Astrocyte of the cerebellum (primary cell): ENCODE measurements at regions not wholly inside any gene's neighbourhood (a gene's known extent, or its start where the extent isn't known, plus 50 kb on each side); places are given as distances from the start of the nearest gene placed in this dataset.

ENCODE experiments used
- DNase-seq: peaks from one replicate; pipeline ENCODE4 v3.0.0-alpha.2; 2011; ENCODE audit warnings: low read depth
- H3K4me3 ChIP-seq: 2 replicates; pipeline ENCODE4 v1.5.1; 2011; ENCODE audit warnings: mild to moderate bottlenecking, low read depth, low read length, moderate library complexity
- in situ Hi-C: cut with HindIII; loops from 2 replicates; pipeline ENCODE4 v1.10.0; 2017; ENCODE audit warnings: low sequenced_read_pairs
- TF ChIP-seq, protein P1 (sequence below): IDR thresholded peaks from 2 replicates; pipeline ENCODE4 v1.5.1; 2012; ENCODE audit warnings: low read length, low read depth, moderate library complexity, mild to moderate bottlenecking; ENCODE audit errors: missing control alignments

DNA sequence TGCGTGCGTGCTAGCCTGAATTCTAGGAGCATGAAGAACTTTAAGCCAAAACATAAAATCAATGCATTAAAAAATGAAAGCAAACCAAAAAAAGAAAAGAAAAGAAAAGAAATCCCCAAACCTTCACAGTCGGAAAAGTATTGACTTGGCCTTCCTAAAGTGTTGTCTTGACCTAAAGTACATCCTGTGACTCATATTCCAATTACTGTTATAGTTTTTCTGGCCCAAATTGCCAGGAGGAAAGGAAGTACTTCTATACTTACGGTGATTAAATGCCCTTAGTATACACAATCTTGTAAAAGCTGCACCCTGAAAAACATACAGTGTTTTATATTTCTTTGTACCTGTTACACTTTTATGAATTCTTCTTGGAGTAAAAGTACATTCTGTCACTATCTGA is 512.8 kb downstream of the ANKRD50 start:
- in situ Hi-C loops, result no loop called here
- no peak overlapping the region for H3K4me3 ChIP-seq
- TF ChIP-seq, protein P1, sequence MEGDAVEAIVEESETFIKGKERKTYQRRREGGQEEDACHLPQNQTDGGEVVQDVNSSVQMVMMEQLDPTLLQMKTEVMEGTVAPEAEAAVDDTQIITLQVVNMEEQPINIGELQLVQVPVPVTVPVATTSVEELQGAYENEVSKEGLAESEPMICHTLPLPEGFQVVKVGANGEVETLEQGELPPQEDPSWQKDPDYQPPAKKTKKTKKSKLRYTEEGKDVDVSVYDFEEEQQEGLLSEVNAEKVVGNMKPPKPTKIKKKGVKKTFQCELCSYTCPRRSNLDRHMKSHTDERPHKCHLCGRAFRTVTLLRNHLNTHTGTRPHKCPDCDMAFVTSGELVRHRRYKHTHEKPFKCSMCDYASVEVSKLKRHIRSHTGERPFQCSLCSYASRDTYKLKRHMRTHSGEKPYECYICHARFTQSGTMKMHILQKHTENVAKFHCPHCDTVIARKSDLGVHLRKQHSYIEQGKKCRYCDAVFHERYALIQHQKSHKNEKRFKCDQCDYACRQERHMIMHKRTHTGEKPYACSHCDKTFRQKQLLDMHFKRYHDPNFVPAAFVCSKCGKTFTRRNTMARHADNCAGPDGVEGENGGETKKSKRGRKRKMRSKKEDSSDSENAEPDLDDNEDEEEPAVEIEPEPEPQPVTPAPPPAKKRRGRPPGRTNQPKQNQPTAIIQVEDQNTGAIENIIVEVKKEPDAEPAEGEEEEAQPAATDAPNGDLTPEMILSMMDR, result no peak
- DNase-seq, result no peak

DNA sequence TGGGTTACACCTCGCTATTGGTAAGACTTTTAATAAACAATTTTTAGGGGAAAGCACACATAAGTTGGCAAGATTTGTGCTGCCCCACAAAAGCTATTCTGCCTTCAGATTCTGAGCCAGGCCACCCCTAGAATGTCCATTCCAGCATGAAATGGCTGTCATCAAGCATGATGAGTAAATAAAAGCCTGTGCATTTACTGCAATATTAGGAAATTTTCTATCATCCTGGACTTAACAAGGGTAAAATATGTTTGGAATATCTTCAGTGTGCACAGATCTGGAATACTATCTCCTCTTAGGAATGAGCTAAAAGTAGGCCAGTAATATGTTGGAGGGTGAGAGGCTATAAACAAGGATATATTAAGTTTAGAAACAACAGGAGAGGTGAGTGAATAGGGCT is 510.9 kb downstream of the ANKRD50 start:
- TF ChIP-seq, protein P1, result no peak
- H3K4me3 ChIP-seq, result no peak overlapping the region
- in situ Hi-C loops, result no loop called here
- DNase-seq, result no peak

DNA sequence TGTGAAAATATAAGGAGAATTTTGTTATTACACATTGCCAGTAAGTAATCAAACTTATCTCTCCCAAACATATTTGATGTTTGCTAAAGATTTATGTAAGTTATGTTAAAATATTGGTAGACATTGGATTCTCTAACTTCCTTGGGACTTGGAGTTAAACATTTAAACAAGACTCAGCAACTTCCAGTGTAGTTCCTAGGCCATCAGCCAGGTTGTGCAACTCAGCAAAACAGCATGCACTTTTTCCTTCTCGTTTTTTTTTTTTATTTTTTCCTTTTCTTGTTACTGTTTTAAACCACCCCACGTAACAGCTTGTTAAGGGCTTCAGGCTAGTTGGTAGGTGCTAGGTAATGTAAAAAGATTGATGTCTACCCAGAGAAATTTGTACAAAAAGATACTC is 510.4 kb downstream of the ANKRD50 start:
- TF ChIP-seq, protein P1, result peak; percentile 27
- no peak for DNase-seq
- no peak overlapping the region for H3K4me3 ChIP-seq
- in situ Hi-C loops, result no loop called here

DNA sequence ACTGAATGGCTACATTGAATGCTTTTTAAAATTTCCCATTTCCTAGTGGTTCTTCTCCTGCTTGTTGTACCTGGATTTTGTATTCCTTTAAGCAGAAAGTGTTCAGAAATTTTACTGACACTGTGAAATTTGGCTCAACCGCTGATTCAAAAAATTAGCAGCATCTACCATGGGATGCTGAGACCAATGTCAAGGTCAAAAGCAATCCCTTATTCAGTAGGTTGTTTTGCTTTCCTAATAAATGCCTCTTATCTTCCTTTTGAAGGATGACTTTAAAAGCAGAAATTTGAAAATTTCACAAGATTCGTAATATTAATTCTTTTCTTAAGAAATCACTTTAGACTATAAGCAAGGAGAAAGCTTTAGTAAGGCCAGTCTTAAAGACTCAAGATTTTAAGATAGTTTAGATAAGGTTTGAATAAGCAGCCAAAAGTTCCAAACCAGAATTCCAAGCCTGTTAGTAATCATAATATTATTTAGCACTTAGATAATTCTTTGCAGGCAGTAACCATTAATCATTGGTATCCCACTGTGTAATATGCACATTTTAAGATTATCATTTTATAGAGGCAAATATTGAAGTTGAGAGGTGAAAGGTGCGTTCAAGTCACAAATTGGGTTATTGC is 508.8 kb downstream of the ANKRD50 start:
- peak; percentile 73 for DNase-seq
- H3K4me3 ChIP-seq, result no peak overlapping the region
- TF ChIP-seq, protein P1, result no peak
- in situ Hi-C loops, result no loop called here

DNA sequence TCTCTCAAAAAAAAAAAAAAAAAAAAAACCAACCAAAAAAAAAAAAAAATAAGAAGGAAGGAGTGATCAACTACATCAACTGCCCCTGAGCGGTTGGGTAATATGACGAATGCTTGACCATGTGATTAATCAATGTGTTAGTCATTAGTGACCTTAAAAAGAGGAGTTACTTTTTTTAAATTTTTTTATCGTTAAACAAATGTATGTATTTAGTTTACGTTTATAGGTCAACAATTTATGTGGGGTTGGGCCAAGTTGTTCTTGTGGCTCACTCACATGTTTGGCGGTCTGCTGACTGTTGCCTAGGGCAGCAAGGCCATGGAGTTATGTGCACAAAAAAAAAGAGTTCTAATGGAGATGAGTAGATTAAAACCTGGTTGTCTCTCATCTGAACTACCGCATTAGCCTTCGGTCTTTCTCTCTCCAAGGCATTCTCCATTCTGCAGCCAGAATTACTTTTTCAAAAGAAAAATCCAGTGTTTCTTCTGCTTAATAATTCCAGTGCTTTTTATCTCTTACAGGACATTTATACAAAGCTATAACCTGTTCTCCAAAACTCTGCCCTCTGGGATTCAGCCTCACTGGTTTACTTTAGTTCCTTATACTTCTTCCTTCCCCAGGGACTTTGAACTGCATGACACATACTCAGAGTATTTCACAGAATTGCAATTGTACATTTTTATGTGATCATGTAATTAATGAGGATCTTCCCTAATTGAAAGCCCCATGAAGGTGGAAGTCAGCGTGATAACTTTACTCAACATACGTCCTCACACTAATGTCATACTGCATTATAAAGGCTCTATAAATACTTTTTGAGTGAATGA is 505.5 kb downstream of the ANKRD50 start:
- H3K4me3 ChIP-seq, result no peak overlapping the region
- no peak for DNase-seq
- TF ChIP-seq, protein P1, result no peak
- in situ Hi-C loops, result no loop called here

DNA sequence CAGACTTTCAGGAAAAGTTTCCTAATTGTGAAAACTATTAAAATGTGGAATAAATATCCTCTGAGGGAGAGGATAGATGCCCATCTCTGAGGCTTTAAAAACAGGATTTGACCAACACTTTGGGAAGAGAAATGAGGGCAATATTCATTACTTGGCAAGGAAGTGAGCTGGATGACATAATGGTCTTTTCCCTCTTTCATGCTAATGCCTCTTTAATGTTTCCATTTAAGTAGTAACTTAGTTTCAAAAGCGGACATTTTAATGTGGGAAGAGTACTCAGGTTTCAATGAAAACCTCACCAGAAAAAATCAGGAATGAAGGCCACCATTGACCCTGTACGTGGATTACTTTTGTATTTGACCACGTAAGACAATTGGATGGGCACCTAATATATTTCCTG is 503.3 kb downstream of the ANKRD50 start:
- H3K4me3 ChIP-seq, result no peak overlapping the region
- in situ Hi-C loops, result no loop called here
- DNase-seq, result no peak
- TF ChIP-seq, protein P1, result no peak
